Fibroblast of villous mesenchyme (primary cell): ENCODE measurements at regions not wholly inside any gene's neighbourhood (a gene's known extent, or its start where the extent isn't known, plus 50 kb on each side); places are given as distances from the start of the nearest gene placed in this dataset.
A peak's percentile ranks its signal among the peaks of the same experiment; 100 is the strongest.

Experiments used
- DNase-seq: peaks from one replicate; pipeline ENCODE4 v3.0.0-alpha.2; 2010; ENCODE audit warnings: low read depth
- H3K4me3 ChIP-seq: 2 replicates; pipeline ENCODE4 v1.5.1; 2011; ENCODE audit warnings: low read depth, mild to moderate bottlenecking, low read length
- CTCF ChIP-seq: IDR thresholded peaks from 2 replicates; pipeline ENCODE4 v1.5.1; 2012; ENCODE audit warnings: low read depth, mild to moderate bottlenecking, low read length; ENCODE audit not compliant: insufficient read depth

GRCh38 chr7:131691454-131692130, 135.2 kb upstream of the PODXL start:
- no peak for TF ChIP-seq CTCF
- H3K4me3 ChIP-seq, result no peak overlapping the region
- DNase-seq, result no peak

GRCh38 chr7:131690441-131690840, 134.0 kb upstream of the PODXL start:
- DNase-seq, result no peak
- no peak overlapping the region for H3K4me3 ChIP-seq
- no peak for TF ChIP-seq CTCF

- DNase-seq, result no peak
- no peak for TF ChIP-seq CTCF
- H3K4me3 ChIP-seq, result no peak overlapping the region
Observed at GRCh38 chr7:131689662-131690234, 133.3 kb upstream of the PODXL start.

- TF ChIP-seq CTCF, result peak; percentile 98
- peak; percentile 51 for DNase-seq
- H3K4me3 ChIP-seq, result no peak overlapping the region
Observed at GRCh38 chr7:131688738-131689661, 132.6 kb upstream of the PODXL start.

- no peak for TF ChIP-seq CTCF
- H3K4me3 ChIP-seq, result no peak overlapping the region
- no peak for DNase-seq
Observed at GRCh38 chr7:131687296-131687695, 130.9 kb upstream of the PODXL start.

- no peak overlapping the region for H3K4me3 ChIP-seq
- TF ChIP-seq CTCF, result no peak
- DNase-seq, result no peak
Observed at GRCh38 chr7:131686833-131687232, 130.4 kb upstream of the PODXL start.
